GM20431 (cell line): ENCODE measurements at regions not wholly inside any gene's neighbourhood (a gene's known extent, or its start where the extent isn't known, plus 50 kb on each side); places are given as distances from the start of the nearest gene placed in this dataset.

Experiments used
- in situ Hi-C: fragments of 300-500 bp; cut with MseI, MboI; formaldehyde crosslinking; loops from one replicate; pipeline ENCODE4 v1.15.0; 2020; ENCODE audit warnings: low sequenced_read_pairs; ENCODE audit not compliant: unreplicated experiment

DNA sequence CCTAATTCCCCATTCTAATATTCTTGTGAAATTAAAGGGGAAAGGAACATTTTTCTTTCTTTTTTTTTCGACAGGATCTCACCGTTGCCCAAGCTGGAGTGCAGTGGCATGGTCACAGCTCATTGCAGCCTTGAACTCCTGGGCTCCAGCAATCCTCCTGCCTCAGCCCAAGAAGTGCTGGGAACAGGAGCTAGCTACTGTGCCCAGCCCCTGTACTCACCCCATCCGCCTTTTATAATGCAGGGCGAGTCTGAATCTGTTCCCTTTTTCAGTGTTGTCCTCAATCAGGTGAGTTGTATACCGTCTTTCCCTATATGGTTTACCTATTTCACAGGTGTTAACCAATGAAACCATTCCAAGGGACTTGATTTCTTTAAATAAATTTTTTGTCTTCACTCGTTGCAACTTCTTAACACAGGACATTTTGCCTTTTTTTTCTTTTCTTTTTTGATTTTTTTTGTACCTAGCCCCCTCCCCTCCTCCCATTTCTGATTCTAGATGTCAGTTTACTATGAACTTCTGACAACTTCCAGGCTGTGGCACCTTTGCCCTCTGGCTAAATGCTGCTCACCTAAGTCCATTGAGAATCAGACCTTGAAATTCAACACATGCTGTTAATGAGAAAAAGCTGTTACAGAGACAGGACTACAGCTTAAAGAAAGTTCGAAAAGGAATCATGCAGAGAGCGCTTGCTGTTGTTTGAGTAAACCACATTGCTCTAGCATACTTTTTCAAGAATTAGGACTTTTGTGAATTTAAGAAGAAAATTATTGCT lies 562.1 kb upstream of the KLF12 start:
- in situ Hi-C loops = no loop called here

DNA sequence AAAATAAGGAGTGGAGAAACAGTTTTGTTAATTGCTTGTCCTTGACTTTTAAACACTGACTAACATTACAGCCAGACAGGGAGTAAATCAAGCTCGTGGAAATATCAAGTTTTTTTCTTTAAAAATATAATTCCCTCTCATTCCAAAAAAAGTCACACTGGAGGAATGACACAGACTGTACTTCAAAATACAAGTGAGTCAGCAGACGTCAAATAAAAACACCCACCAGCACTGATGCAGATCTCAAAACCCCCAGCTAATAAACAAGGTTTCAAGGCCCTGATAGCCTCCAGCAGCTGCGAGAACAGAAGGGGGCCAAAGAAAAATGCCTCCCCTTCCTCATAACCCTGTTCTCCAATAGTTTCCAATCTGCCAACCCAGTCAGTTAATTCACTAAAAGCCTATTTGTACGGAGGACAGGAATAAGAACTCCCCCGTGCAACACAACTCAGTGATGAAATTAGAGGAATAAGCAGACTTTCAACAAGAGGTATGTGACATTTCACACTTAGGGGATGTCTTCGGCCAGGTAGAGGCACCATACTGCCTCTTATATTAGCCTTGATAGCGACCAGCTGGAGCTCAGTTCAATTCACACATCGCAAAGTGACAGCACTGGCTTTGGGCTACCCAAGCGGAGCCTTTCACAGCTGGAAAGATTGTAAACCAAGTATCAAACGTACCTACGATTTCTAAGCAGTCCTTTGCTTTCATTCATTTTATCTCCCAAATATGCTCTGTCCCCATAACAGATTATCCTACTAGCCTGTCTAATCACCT lies 561.0 kb upstream of the KLF12 start:
- in situ Hi-C loops = no loop called here

GRCh38 chr13:74687442-74688182 lies 553.4 kb upstream of the KLF12 start:
- in situ Hi-C loops = no loop called here

DNA sequence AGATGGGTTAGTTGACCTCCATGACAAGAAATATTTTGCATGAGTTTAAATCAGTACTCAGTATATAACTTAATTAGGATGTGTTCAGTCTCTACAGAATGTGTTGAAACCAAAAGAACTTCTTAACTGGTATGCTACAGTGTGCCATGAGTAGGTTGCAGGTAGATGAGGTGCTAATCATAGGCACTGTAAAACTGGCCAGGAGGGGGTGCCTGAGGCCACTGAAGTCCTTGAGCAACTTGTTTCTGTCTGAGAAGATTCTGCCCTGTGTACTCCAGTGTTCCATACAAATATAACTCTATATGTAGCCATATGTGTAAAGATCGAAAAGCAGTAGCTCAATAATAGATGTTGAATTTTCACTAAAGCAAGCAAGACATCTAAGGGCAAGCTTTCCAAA lies 549.2 kb upstream of the KLF12 start:
- in situ Hi-C loops = no loop called here

DNA sequence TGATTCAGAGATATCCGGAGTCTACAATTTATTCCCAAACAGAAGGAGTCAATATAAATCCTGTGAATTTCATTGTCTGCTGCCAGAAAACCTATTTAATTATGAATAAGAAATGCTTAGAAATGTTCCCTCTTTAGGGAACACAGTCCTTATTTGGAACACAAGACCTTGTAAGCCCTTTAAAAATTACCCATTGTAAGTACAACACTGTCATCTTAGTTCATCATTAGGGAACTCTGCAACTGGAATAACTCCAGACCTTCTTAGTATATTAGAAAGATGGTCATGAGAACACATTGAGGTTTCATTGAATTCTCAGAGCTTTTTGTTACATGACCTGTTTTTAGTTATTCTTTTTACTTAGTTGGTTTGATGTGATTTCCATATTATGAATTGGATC lies 548.5 kb upstream of the KLF12 start:
- in situ Hi-C loops = no loop called here

DNA sequence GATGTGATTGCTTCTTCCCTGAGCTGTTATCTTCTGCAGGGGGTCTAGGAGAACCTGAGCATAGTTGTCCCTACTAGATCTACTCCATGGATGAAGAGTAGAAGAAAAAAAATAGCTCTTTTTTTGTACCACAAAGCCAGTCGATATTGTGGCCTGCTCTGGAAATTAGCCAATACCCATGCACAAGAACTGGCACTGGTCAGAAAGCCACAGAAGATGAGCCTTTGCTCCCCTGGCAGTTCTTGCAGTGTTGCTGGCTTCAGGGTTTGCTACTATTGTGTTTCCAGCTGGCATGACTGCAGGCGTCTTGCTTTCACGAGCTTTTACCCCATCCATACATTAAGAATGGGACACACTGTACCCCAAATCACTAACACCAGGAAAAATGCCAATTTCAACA lies 547.7 kb upstream of the KLF12 start:
- in situ Hi-C loops = no loop called here

DNA sequence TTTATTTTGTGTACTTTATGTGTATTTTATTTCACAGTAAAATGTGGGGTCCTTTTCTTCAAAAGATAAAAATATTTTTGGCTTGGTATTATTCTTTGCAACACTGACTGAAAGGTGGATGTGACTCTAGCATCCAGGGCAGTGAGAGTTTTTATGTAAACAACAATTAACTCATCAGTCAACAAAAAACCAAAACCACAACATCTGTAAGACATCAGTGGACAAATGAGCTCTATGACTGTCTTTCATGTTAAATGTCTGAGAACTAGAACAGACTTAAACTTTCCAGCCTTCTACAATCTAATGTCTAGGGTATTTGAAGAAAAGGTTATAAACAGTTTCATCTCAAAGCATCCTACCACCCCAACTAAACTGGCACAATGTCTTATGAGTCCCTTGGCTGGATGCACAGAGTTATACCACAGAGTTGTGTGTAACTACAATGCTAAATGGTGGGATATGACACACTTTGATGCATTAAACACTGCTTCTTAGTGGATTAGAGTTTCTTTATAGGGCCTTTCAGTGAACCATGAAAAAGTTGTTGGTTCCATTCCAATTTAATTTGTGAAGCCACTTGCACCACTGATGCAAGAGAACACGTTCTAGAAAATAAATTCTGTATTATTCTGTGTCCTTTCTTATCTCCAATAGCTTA lies 544.2 kb upstream of the KLF12 start:
- in situ Hi-C loops = no loop called here

- in situ Hi-C loops = no loop called here
These were observed 541.8 kb upstream of the KLF12 start for GRCh38 chr13:74675972-74676371.

- in situ Hi-C loops = no loop called here
These were observed 541.0 kb upstream of the KLF12 start for GRCh38 chr13:74675182-74675581.

DNA sequence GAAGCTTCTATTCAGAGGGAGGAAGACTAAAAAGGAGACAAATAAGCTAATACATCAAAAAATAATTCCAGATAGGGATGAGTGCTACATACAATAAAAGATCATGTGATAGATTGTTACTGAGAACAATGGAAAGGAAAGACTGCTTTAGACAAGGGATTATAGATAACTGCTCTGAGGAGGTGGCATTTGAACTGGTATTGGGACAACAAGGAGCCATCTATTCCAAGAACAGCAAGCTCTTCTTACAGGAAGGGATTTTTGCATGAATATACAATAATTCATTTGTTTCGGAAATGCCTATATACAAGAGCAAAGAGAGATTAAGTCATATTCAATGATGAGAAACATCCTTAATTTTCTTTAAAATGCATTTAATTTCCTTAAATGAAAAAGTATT lies 540.5 kb upstream of the KLF12 start:
- in situ Hi-C loops = no loop called here

GRCh38 chr13:74669149-74669548 lies 534.9 kb upstream of the KLF12 start:
- in situ Hi-C loops = no loop called here

GRCh38 chr13:74667656-74668203 lies 533.5 kb upstream of the KLF12 start:
- in situ Hi-C loops = no loop called here

DNA sequence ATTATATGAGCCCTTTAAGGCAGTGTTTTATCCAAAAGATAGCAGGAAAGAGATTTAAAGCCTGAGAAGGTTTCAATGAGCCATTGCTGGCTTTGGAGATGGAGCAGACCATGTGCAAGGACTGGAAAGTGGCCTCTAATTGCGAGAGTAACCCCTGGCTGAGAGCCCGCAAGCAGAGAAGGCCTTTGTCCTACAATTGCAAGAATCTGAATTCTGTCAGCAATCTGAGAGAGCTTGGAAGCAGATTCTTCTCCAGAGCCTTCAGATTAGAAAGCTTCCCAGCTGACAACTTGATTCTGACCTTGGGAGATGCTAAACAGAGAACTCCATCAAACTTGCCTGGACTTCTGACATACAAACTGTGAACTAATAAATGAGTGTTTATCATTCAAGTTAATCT lies 528.7 kb upstream of the KLF12 start:
- in situ Hi-C loops = no loop called here

GRCh38 chr13:74661851-74662250 lies 527.6 kb upstream of the KLF12 start:
- in situ Hi-C loops = no loop called here

GRCh38 chr13:74657765-74658164 lies 523.6 kb upstream of the KLF12 start:
- in situ Hi-C loops = no loop called here

- in situ Hi-C loops = no loop called here
These were observed 516.9 kb upstream of the KLF12 start for GRCh38 chr13:74651121-74651520.

DNA sequence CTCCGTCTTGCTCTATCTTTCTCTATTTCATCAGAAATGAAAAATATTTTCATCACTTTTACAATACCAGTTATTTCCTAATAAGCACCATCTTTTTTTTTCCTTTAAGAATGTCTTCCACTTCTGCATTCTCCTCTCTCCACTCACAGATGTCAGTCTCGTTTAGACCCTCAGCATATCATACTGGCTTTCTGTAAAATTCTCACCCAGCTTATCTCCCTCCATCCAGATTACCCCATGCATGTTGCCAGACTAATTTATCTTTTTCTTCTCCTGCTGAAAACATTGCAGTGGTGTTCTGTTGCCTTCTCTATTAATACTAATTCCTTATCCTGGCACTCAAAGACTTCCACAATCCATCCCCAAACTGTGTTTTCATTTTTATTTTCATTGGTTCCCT lies 513.8 kb upstream of the KLF12 start:
- in situ Hi-C loops = no loop called here

- in situ Hi-C loops = no loop called here
These were observed 513.0 kb upstream of the KLF12 start for GRCh38 chr13:74647211-74647610.

DNA sequence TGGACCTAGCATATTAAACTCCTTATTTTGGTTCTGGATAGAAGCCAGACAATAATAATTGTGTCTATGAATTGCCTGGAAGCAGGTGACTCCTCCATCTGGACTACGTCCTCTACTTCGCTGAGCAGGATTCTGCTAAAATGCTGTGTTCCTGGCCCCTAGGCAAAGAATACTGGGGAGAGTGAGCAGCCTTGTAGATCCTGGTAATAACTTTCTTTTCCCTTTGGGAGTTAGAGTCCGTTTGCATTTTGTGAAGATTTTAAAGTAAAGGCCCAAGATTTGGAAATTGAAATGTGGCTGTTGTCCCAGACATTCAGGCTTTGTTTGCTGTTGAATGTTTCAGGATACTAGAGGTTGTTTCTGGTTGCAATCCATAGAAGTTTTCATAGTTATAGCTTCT lies 511.9 kb upstream of the KLF12 start:
- in situ Hi-C loops = no loop called here

DNA sequence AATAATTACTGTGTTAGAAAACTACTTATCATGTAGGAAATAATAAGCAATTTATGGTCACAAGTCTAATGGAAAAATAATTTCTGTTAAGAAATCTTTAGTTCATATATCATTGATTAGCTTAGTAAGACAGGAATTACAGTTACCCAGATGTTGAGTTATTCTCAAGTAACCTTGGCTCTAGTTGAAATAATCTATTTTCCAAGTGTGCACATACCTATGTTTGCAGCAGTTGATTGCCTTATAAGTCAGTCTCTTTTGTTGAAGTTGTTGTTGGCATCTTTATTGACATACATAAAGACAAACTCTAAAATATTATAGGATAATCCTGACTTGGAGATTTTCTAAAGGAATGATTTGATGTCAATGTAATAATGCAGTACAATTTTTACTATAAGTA lies 511.4 kb upstream of the KLF12 start:
- in situ Hi-C loops = no loop called here
